ENCODE measurements at regions not wholly inside any gene's neighbourhood (a gene's known extent, or its start where the extent isn't known, plus 50 kb on each side); places are given as distances from the start of the nearest gene placed in this dataset.

DNA sequence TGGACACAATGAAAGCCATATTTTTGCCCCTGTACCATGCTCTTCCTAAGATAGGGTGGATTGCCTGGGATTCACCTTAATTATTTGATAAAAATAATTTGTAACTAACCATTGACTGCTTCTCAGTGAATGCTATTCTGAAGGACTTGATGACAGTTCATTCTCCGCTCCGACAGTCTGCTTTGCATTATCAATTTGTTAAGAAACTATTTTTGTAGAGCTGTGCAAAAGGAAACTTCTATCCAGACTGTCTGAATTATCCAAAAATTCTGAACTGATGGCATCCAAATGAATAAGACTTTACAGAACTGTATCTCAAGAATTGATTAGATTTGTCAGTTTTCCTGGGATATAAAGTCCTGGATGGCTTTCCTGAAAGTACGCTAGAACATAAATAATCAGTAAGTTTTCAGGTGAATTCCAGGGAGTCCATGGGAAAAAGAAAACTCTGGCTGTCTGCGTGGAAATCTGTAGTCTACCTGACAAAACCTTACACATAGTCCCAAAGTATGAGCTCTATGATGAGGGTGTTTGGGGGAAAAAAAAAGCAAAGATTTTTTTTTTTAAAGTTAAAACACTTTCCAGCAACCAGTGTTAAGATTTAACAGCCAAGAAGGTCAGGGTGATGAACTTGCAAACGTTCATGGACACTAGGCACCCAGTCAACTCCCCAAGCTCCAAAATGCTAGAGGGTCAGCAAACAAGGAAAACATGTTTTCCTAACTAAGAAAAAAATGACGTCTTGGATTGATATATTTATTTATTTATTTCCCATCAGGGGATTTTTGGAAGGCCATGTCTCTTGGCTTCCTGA, 291.1 kb upstream of the TBX3 start:
- Mint-ChIP-seq H3K36me3 (ENCODE audit: low read depth) (no peaks in the 10 kb centered on the region), H3K27ac (peak overlapping the region in 2 of 3 experiments; percentile 2 to 59), H3K27me3 (ENCODE audit: low read depth) (no peaks in the 10 kb centered on the region), H3K4me1 (peaks cover 27% of the 10 kb centered on the region), H3K4me3 (no peak overlapping the region), H3K9me3 (no peaks in the 10 kb centered on the region)
- TF ChIP-seq, protein P1, sequence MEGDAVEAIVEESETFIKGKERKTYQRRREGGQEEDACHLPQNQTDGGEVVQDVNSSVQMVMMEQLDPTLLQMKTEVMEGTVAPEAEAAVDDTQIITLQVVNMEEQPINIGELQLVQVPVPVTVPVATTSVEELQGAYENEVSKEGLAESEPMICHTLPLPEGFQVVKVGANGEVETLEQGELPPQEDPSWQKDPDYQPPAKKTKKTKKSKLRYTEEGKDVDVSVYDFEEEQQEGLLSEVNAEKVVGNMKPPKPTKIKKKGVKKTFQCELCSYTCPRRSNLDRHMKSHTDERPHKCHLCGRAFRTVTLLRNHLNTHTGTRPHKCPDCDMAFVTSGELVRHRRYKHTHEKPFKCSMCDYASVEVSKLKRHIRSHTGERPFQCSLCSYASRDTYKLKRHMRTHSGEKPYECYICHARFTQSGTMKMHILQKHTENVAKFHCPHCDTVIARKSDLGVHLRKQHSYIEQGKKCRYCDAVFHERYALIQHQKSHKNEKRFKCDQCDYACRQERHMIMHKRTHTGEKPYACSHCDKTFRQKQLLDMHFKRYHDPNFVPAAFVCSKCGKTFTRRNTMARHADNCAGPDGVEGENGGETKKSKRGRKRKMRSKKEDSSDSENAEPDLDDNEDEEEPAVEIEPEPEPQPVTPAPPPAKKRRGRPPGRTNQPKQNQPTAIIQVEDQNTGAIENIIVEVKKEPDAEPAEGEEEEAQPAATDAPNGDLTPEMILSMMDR (IDR thresholded peaks at IDR 0.05; ENCODE audit: unreplicated experiment in 3 of 3): no peak

DNA sequence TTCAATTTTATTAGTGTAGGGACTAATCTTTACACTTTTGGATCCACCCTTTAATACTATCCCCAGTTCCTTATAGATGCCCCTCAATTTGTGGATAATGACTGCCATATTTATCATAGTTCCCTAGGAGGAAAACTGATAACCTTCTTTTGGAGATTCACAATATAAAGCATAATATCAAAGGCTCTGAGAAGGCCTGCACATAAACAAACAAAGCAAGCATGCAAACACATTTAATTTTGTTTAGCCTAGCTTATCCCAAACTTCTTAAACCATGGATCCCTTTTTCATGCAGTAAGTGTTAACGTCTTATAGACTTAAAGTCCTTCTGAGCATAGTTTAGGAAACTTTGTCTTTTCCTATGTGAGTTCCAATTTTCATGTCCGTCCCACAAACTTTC, 290.4 kb upstream of the TBX3 start:
- H3K27me3 Mint-ChIP-seq (ENCODE audit: low read depth): no peaks in the 10 kb centered on the region
- TF ChIP-seq, protein P1 (IDR thresholded peaks at IDR 0.05; ENCODE audit: unreplicated experiment in 3 of 3): no peak
- H3K36me3 Mint-ChIP-seq (ENCODE audit: low read depth): no peaks in the 10 kb centered on the region
- no peaks in the 10 kb centered on the region for H3K9me3 Mint-ChIP-seq
- peak overlapping the region in 2 of 3 experiments; percentile 2 to 6 for H3K27ac Mint-ChIP-seq
- peaks cover 31% of the 10 kb centered on the region for H3K4me1 Mint-ChIP-seq
- no peak overlapping the region for H3K4me3 Mint-ChIP-seq

DNA sequence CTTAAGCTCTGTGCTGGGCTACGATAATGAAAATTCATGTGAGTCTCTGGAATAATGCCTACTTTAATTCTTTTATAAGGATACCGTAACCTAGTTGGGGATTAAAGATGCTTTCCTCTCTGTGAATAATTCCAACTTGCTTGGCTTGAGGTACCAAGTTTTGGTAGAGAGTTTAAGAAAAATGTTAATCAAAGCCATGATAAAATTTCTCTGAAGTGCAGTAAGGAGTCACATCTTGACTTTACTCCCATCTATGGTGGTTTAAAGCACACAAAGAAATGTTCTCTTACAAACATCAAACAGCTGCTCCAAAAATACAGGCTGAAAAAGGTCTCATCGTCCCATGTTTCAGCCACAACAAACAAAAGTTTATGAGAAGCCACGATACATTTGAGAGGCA, 284.8 kb upstream of the TBX3 start:
- Mint-ChIP-seq H3K4me1 (peaks cover 20% of the 10 kb centered on the region), H3K4me3 (no peak overlapping the region)

DNA sequence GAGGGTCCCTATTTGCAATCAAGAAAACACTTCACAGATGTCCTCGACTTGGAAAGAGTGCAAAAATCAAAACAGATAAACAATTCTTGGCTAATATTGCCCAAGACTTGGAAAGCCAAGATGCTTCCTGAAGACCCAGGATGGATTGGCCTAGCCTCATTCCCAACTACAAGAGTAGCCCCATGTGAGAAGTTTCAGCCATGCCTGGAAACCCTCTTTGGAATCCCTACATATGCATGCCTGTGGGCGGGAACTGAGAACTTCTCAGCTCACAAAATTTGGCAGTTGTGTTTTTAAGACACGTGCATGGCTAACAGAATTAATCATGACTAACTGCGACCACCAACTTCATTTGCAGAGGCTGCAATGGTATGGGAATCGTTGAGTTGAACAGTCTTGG, 283.2 kb upstream of the TBX3 start:
- H3K4me3 Mint-ChIP-seq: no peak overlapping the region
- peaks cover 19% of the 10 kb centered on the region for H3K4me1 Mint-ChIP-seq
- no peaks in the 10 kb centered on the region for H3K27me3 Mint-ChIP-seq (ENCODE audit: low read depth)
- no peaks in the 10 kb centered on the region for H3K9me3 Mint-ChIP-seq
- TF ChIP-seq, protein P1 (IDR thresholded peaks at IDR 0.05; ENCODE audit: unreplicated experiment in 3 of 3): no peak
- no peaks in the 10 kb centered on the region for H3K36me3 Mint-ChIP-seq (ENCODE audit: low read depth)
- H3K27ac Mint-ChIP-seq: no peak overlapping the region

More for the DNA sequence above, 284.8 kb upstream of the TBX3 start:
- Mint-ChIP-seq H3K36me3 (ENCODE audit: low read depth) (no peaks in the 10 kb centered on the region), H3K27ac (peak overlapping the region in 2 of 3 experiments; percentile 22 to 90), H3K9me3 (no peaks in the 10 kb centered on the region), H3K27me3 (ENCODE audit: low read depth) (no peaks in the 10 kb centered on the region)
- TF ChIP-seq, protein P1 (IDR thresholded peaks at IDR 0.05; ENCODE audit: unreplicated experiment in 3 of 3): no peak

DNA sequence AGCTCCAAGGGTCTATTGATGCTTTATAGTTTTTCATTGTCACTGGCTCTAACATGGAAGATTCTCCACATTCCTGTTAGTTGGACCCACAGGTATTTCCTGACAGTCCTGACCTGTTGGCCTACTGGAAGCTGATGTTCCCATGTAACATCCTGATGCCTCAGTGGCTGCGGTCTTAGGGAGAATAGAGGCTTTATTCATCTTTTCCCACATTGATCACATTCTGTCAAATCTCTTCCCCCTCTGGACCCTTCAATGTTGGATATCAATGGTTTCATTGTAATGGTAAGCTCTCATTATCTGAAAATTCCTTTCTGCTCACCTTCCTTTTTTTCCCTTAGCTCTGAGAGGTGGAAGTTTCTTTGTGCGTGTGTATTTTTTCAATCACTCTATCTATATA, 280.9 kb upstream of the TBX3 start:
- Mint-ChIP-seq H3K4me1 (peaks cover 25% of the 10 kb centered on the region), H3K36me3 (ENCODE audit: low read depth) (no peaks in the 10 kb centered on the region), H3K9me3 (no peaks in the 10 kb centered on the region), H3K27me3 (ENCODE audit: low read depth) (no peaks in the 10 kb centered on the region), H3K27ac (no peak overlapping the region), H3K4me3 (no peak overlapping the region)
- TF ChIP-seq, protein P1 (IDR thresholded peaks at IDR 0.05; ENCODE audit: unreplicated experiment in 3 of 3): no peak

DNA sequence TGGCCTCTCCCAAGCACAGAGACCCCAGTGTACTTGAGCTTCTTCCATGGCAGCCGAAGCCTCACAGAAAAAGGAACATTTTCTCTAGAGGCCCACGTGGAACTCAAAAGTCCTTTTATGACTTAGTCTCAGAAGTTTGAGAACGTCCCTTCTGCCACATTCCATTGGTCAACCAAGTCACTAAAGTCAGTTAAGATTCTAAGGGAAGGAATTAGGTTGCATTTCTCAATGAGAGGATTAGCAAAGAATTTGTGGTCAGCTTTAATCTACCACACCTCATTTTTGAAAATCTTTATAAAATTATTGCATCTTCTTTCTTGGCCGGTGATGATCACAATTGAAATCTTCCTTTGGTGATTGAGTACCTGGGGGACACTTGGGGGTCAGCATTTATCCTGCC, 279.9 kb upstream of the TBX3 start:
- H3K27me3 Mint-ChIP-seq (ENCODE audit: low read depth): no peaks in the 10 kb centered on the region
- no peaks in the 10 kb centered on the region for H3K36me3 Mint-ChIP-seq (ENCODE audit: low read depth)
- H3K4me3 Mint-ChIP-seq: no peak overlapping the region
- no peaks in the 10 kb centered on the region for H3K9me3 Mint-ChIP-seq
- peaks cover 16% of the 10 kb centered on the region for H3K4me1 Mint-ChIP-seq
- TF ChIP-seq, protein P1 (IDR thresholded peaks at IDR 0.05; ENCODE audit: unreplicated experiment in 3 of 3): no peak
- no peak overlapping the region for H3K27ac Mint-ChIP-seq
